Activated CD4-positive, alpha-beta T cell treated with anti-CD3 and anti-CD28 coated beads, Interleukin-2, Interleukin-6, amounts not matched to agents 100 ng/mL and 50 ng/mL, durations not matched to agents 16 hours and 8 hours (primary cell): ENCODE measurements at regions not wholly inside any gene's neighbourhood (a gene's known extent, or its start where the extent isn't known, plus 50 kb on each side); places are given as distances from the start of the nearest gene placed in this dataset.
"Not testable (repeated sequence)": the region's sequence is repeated elsewhere in the genome, so short reads cannot be mapped to it uniquely, and the experiment has no call there.

Experiments
- DNase-seq: peaks from one replicate; pipeline ENCODE4 v3.0.0-alpha.2; 2020

DNA sequence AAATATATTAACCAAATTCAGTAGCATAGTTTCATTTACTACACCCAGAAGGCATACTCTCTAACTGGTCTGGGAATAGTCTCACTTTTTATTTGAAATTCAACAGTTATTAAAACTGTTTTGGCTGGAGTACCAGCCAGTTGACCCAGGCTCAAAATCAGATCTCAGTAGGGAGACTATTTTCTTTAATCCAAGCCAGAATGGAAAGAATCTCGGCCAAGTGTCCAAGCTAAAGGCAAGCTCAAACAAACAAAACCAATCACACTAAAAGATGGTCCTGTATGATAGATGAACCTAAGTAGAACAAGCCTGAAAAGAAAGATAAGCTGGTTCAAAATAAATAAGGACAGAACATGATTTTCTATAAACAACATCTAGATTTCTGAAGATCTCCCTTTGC is 259.6 kb upstream of the POM121L12 start:
- DNase-seq, result no peak

DNA sequence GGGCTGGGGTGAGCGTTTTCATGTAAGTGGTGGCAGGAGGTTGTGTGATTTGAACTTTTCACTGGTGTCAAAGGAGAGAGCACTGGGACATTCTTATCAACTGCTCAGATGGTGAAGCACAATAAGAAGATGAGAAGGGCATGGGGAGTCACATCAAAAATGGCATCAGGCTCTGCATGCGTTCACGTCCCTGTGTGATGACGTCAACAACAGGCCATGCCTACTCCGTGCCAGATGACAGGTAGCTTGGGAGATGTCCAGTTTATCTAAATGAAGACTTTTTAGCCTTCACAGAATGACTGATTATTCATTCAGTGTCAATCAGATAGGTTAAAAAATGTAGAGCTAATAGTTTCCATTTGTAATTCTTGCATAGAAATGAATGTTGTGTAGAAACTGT is 264.3 kb upstream of the POM121L12 start:
- DNase-seq, result no peak

DNA sequence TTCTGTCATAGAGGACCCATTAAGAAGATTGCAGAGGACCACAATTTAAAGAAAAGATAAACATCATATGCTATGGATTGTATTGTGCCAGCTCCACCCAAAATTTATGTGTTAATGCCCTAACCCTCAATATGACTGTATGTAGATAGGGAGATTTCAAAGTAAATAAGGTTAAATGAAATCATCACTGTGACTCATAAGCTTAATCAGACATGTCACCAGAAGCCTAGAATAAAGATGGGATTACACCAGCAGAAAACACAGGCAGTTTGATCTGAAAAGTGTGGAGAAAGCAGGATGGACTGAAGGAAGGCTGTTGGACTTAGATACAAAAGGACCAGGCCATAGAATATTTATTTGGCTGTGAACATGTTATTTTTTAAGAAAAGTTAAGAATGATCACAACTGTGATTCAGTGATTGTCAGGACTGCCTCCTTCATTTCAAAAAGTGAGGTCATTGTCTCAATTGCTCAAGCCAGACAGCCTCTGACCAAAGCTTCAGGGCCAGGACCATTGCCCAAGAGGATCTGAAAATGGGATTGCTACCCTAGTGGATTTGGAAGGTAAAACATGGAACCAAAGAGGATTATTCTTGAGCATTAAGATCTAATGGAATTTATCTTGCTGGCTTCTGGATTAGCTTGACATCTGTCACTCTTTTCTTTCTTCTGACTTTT is 270.8 kb upstream of the POM121L12 start:
- DNase-seq, result no peak

DNA sequence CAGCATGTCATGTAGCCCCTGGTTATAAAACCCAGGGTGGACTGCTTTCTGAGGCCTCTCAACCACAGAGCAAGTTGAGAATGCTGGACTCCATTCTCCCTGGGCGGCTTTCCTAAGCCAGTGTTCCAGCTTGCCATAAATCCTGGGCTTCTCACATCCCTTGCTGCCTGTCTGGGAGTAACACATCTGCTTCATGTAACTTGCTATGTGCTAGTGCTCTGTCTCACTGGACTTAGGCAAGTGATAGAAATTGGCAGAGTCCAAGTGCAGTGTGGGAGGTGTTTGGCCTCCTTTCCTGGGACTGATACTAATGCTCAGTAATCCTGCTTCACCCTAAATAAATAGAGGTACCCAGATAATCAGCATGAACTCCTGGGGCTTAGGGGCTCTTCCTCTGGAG is 277.1 kb upstream of the POM121L12 start:
- DNase-seq, result no peak

DNA sequence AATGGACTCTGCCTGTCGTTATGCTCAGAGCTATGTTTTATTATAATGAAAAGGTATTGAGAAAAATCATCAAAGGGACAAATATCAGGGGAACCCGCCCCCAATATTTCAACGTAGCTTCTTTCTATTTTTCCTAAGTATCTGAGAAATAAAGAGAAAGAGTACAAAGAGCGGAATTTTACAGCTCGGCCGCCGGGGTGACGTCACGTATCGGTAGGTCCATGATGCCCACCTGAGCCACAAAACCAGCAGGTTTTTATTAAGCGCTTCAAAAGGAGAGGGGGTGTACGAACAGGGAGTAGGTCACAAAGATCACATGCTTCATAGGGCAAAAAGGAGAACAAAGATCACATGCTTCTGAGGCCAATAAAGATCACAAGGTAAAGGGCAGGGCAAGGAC is 281.6 kb upstream of the POM121L12 start:
- no peak for DNase-seq

DNA sequence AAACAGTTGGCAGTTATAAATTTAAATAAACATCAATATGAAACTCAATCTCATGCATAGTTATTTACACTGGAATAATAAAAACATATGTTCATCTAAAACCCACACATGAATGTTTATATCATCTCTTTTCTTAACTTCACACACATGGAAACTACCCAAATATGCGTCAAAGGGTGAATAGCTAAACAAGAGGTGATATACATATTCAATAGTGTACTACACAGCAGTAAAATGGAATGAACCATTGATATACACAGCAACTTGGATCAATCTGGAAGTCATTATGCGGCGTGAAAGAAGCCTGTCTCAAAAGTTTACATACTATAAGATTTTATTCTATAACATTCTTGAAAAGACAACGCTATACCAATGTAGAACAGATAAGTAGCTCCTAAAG is 282.5 kb upstream of the POM121L12 start:
- no peak for DNase-seq

DNA sequence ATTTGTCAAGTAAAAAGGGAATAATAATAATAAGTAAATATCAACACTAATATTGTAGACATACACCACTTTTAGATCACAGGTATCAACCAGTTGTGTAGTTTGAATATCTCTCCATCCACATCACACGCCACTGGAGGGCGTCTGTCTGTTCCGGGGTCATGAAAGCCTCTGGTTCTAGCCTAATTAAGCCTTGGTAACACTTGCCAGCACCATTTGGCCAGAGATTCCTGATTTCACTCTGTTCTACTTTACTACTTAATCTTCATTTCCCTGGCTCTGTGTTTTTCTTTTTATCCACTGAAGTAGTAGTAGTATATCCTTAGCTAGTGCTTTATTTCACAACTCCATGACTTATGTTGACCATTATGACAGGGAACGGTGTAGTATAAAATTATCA is 285.6 kb upstream of the POM121L12 start:
- DNase-seq, result no peak

DNA sequence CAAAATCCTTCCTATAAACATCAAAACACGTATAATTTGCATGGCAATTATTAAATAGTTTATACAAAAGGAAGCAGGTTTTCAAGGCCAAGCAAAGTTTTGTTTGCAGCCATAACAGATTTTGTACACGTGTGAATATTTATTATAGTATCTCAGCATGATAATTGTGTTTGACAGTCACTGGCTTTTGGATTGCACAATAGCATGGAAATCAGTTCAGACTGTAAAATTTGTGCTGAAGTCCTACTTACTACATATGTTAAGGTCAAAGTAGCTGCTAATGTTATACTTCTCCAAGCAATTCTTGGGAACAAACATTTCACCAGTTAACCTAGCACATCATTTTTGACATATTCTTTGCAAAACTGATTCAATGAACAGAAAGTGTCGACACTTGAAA is 287.6 kb upstream of the POM121L12 start:
- DNase-seq, result no peak

DNA sequence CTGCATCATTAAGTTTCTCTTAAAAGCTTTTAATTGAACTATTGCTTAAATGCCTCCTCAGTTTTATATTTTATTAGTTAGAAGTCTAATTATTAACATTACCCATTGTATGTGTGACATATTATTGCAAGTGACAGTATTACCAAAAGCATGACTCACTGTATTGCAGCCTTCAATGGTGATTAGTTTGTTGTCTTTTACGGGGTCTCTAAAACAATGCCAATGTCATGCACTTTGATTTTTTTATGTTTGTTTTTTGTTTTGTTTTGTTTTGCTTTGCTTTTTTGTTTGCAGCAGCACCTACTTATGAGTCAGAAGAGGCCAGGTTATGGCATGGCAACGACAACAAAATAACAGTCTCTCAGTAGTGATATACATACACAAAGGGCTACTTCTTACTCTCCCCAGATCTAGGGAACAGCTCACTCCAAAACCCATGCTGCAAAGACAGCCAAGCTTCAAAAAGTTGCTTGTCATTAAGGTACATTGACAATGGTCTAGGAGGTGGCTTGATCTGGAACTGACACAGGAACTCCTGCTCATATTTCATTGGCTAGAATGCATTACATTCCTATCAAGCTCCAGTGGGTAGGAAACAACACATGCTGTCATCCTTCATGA is 293.7 kb upstream of the POM121L12 start:
- DNase-seq, result no peak

DNA sequence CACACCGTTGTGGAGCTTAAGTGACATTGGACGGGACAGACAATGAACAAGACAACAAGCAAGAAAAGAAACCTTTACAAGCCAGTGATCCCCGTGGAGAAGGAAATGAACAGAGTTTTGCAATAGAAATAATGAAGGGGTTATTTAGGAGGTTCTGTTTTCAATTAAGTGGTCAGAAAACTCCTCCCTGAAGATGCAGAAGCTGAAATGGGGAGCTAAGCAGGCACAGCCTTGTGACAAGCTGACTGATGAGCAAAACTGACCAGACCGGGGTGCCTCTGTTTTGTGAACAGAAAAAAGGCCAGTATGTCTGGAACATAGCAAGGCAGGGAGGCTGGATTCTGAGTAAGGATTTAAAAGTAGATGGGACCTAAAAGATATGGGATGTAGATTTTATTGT is 299.8 kb upstream of the POM121L12 start:
- DNase-seq, result no peak

DNA sequence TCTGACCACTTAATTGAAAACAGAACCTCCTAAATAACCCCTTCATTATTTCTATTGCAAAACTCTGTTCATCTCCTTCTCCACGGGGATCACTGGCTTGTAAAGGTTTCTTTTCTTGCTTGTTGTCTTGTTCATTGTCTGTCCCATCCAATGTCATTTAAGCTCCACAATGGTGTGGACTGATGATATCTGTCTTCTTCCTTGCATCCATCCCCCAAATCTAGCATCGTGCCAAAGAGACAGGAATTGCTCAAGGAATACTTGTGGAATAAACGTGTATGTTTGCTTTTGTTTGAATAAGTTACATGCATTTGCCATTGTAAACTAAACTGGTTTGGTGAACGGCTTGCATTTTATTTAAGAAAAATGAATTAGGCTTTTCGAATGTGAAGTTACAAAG is 306.8 kb upstream of the POM121L12 start:
- not testable (repeated sequence) for DNase-seq

DNA sequence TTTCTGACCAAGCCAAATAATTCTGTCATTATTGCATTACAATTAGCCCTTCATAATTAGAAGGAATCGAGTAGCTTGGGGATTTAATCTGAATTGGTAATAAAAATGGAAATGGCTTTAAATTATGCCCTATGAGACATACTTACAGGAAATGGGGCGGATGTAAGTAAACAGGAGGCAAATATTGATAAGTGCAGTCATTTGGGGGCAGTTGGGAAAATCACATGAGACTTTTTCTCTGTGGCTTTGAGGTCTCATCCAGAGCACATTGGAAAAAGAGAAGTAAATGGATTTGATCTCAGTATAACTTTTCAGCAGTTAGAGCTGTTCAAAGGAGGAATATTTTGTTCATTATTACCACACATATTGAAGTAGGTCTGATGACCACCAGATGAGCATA is 307.8 kb upstream of the POM121L12 start:
- no peak for DNase-seq

DNA sequence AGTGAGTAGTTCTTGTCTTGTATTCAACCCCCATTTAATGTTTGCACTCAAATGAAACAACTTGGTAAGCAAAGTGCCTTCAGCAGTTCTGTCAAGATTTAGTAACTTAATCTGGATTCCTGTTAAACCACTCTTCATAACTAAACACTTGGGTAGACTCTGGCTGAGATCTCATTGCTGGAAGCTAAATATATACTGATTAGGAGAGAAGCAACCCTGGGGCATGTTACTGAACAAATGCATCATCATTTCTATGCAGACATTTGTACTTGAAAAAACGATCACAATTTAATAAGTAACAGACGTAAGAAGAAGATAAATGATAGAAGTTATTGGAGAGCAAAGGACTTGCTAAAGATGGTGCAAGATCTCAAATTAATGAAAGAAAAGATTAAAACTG is 308.4 kb upstream of the POM121L12 start:
- no peak for DNase-seq

DNA sequence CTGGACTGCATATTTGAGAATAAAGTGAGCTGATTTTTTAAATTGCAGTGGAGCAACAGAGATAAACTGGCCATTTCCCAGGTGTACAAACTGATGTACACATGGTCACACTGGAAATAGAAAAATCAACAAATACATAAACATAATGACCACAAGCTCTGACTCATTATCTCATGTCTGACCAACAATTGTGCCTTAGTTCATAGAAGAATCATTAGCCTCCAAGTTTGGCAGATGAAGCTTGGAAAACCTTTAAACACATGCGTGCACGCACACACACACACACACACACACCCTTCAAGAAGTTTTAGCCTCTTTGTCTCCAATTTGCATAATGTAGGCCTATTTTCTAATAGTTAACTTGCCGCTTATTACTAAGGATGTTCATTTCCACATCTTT is 308.9 kb upstream of the POM121L12 start:
- DNase-seq, result no peak

DNA sequence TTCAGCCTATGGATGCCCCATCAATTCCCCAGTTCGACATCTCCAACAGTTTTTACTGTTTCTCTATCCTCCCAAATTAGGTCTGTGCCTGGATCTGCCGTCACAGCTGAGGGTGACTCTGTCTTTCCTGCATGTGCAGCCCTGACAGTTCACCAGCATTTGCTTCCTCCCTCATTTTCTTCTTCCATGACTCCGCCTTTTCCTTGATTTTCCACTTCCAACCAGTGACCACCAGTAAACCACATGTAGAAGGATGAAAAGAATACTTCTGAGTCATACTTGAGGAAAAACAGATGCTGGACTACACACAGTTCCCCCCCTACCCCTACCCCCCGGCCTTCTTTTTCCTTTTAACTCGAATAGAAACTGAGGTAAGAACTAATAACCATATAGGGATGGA is 311.8 kb upstream of the POM121L12 start:
- DNase-seq, result no peak

DNA sequence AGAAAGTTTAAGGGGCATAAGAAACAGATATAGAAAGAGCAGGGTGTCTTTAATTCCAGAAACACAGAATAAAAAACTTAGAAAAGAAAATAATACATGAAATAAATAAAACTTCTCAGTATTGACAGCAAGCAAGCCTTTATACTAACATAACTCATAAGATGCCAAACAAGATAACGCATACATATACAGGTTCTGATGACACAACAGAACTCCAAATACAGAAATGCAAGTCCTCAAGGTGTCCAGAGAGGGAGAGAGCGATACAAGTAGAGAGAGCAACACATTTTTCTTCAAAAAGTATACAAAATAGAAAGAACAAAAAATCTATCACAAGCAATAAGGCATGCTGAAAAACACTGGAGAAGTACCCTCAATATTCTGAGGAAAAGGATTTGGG is 314.6 kb upstream of the POM121L12 start:
- DNase-seq, result no peak

DNA sequence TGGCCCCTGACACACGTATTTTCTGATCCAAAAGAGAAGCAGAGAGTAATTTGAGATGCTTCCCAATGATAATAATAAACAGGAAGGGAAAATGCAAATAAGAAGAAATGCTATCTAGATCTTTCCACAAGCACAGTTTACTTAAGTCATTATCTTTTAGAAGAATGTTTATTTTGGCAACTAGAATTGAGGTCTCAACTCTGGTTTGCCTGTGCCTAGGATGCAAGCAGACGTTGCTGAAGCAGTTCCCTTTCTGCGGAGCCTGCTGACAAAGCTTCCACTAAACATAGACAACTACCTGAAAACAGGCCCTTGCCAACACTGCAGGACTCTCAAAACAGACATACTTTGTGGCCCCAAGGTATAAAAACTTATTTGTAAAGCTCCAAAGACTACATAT is 315.8 kb upstream of the POM121L12 start:
- no peak for DNase-seq

DNA sequence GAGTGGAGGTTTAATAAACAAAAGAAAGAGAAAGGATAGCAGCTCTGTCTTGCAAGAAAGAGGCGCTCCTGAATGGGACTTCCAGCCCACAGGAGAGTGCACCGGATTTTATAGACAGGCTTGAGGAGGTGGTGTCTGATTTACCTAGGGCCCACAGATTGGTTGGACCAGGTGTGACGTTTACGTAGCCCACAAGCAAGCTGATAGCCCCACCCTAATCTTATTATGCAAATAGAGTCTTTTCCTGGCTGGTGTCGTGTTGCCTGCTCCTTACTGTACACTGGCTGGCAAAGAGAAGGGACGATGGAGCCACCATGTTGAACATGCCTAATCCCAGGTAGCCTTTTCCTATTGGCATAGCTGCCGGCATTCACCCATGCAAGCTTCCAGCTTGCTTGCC is 319.7 kb upstream of the POM121L12 start:
- DNase-seq, result no peak

DNA sequence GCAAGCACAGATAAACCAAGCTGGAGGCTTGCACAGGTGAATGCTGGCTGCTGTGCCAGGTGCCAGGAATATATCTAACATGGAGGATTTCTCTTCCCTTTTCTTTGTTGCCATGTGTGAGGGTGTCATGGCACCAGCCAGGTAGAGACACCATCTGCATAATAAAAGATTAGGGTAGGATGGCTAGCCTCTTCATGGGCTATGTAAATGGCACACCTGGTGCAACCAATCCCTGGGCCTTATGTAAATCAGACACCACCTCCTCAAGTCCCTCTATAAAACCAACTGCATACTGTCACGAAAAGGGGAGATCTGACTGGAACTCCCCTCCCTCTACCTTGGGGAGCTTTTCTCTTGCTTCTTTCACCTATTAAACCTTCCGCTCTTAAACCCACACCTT is 322.5 kb upstream of the POM121L12 start:
- DNase-seq, result no peak

DNA sequence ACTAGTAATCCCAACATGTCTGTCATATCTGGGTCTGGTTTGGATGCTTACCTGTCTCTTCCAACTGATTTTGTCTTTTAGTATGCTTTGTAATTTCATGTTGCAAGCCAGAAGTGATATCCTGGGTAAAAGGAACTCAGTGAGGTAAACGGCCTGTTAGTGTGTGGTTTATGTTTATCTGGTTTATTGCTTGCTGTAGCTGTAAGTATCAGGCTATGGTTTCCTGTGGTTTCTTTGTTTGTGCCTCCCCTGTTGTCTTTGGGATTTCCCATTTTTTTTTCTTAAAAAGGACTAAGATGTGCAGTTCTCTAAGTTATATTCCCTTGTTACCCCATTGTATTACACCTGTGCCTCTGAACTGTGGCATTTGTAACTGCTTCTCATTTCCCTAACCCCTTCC is 323.5 kb upstream of the POM121L12 start:
- no peak for DNase-seq

DNA sequence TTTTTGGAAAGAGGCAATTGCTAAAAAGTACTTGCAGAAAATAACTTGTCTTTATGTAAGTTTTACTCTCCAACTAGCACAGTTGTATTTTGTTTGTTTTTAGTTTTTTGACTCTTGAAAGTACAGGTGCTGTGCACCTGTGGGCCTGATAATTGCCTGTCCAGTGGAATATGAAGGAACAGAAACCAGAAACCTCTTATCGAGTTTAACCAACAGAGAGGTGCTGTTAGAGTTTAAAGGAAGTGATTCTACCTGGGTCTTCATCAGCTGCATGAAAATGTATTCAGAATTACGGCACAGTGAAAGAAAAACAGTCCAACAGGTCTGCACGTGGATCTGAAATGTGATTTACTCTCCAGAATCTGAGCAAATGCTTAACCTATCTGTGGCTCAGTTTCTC is 326.6 kb upstream of the POM121L12 start:
- DNase-seq, result no peak

DNA sequence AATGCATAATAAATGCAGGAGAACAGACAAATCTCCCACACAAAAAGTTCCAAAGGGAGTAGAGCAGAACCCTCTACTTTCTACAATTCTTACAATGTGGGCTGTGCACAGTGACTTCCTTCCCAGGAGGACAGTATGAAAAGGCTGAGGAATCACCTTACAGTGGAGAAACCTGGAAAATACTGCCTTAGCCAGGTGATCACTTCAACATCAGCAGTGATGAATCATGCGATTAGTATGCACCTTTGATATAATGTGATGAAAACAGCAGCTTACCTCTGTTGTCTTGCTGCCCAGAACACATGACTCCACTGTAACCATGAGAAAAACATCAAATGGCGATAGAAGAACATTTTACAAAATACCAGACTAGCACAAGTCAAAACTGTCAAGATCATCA is 329.7 kb upstream of the POM121L12 start:
- DNase-seq, result no peak

DNA sequence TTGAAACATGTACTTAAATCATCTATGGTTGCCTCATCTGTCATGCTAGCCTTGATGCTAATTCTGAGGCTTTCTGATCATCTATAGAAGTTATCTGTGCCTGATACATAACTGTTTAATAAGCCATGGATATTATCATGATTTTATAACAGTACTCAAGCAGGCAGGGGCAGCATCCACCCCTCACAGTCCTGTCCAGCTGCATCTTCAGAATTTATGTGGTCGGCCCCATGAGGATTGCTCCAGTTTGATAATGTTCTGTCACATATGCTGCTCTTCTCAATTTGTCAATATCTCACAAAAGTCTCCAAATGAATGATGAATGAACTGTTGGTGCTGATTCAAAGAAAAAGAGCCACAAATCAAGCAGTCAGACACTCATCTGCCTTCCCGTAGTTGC is 335.1 kb upstream of the POM121L12 start:
- DNase-seq, result no peak

DNA sequence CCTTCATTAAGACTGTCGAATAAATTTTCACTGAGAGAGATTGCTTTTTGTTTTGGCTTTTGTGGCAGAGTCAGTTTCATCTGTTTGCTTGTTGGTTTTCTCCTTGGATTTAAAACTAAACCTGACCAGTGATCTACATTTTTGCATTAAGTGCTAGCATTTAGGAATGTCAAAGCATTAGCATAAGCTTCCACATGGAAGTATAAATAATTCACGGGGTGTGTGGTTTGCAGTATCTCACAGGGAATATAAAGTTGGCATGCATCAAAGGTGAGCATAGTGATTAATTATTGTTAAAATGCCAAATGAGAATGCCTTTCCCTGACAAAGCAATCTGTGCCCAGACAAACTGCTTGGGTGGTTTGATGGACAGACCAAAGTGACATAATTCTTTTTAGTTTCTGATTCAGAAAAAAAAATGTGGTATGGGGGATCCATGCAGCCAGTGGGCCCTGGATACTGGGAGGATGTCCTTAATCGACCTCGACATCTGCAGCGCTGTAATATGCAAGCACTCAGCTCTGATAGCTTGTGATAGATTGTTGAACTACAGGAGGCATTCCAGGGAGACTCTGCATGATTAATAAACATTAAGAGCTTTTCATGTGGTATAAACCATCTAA is 339.3 kb upstream of the POM121L12 start:
- DNase-seq, result no peak

DNA sequence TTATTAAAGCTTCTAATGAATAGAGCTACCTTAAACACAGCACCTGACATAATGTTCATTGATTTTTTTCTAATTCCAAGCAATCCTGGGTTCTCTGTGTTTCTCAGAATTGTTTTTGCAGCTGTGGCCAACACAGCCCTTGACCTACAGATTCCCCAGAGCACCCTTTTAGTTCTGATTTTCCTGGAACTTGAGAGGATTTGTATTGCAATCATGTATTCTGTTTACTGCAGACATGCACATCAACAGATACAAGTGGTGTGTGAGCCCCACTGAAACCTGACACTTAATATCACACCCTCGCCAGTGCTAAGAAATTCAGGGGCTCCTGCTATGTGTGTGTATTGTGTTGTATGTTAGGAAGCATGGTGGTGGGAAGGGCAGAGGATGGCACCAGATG is 344.2 kb upstream of the POM121L12 start:
- DNase-seq, result no peak
